Psoas muscle (tissue), 7 donors: ENCODE measurements at regions not wholly inside any gene's neighbourhood (a gene's known extent, or its start where the extent isn't known, plus 50 kb on each side); places are given as distances from the start of the nearest gene placed in this dataset.

ENCODE experiments used
- ATAC-seq, 4 donors: fragments of 200-7000 bp; cut with Tn5 transposase; one replicate each; pipeline ENCODE4 v1.9.1; 2020; ENCODE audit warnings: moderate library complexity in 3 of 4, mild to moderate bottlenecking in 2 of 4
- DNase-seq, 2 donors: peaks; one replicate each; pipeline ENCODE4 v3.0.0-alpha.2; 2020
- H3K27ac ChIP-seq: fragments of 200-600 bp; one replicate; pipeline ENCODE4 v1.8.0; 2022
- H3K27me3 ChIP-seq, 3 donors: fragments of 200-600 bp in 1 of 3; one replicate each; pipeline versions ENCODE4 v1.6.1 to v1.8.0; 2013 to 2022; ENCODE audit warnings: low read length in 2 of 3, mild to moderate bottlenecking in 2 of 3, moderate library complexity in 1 of 3; ENCODE audit not compliant: insufficient read depth in 3 of 3
- H3K36me3 ChIP-seq, 2 donors: fragments of 200-600 bp in 1 of 2; one replicate each; pipeline versions ENCODE4 v1.6.1 to v1.8.0; 2013 to 2022; ENCODE audit warnings: low read depth in 1 of 2, mild to moderate bottlenecking in 1 of 2, moderate library complexity in 1 of 2; ENCODE audit not compliant: insufficient read depth in 1 of 2
- H3K4me1 ChIP-seq: fragments of 200-600 bp; one replicate; pipeline ENCODE4 v1.8.0; 2022
- H3K4me3 ChIP-seq: fragments of 200-600 bp; one replicate; pipeline ENCODE4 v1.8.0; 2022; ENCODE audit warnings: mild to moderate bottlenecking
- H3K9me3 ChIP-seq: fragments of 200-600 bp; one replicate; pipeline ENCODE4 v1.8.0; 2022
- CTCF ChIP-seq: fragments of 200-600 bp; IDR thresholded peaks from one replicate; pipeline ENCODE4 v1.8.0; 2022; ENCODE audit warnings: antibody characterized with exemption
- WGBS, 3 donors: extraction: QIAGEN DNeasy Blood & Tissue Kit; methylation state at CpG; one replicate each; pipeline versions ENCODE4 v1.1.6 to v1.1.7; 2013; 5-methylcytosine and 5-hydroxymethylcytosine counted together
- intact Hi-C, 2 donors: fragments of 100-400 bp; cut with DNase I; formaldehyde crosslinking; loops; one replicate each; pipeline versions ENCODE4 v1.11.0 to v1.14.2; 2022
- donor health status: healthy with polysubstance abuse.
- donor health status: DM: no; HTN: no; CAD: no; lungs with moderate emphysema.
- donor health status: Bipolar disorder and iron deficiency.
- donor health status: healthy.
- donor health status: DM: yes; HTN: yes; CAD: no.
- donor health status: DM: no; HTN: no; CAD: no.
- donor health status: DM: yes; HTN: yes; CAD: no.

GRCh38 chr2:153197402-153198386 is 280.9 kb downstream of the RPRM start:
- 77 to 82% (median 78%) methylated on average over 10 to 11 of the region's 11 CpGs for WGBS, 3 donors
- intact Hi-C loops: no loop called here
- Histone ChIP-seq H3K4me1 (no peaks in the 10 kb centered on the region), H3K27me3 (no peaks in the 10 kb centered on the region), H3K27ac (no peak overlapping the region), H3K9me3 (peaks cover 6% of the 10 kb centered on the region), H3K4me3 (no peak overlapping the region), H3K36me3 (no peaks in the 10 kb centered on the region)
- DNase-seq (no peak), ATAC-seq (no peak)
- no peak for TF ChIP-seq CTCF

- Histone ChIP-seq H3K27ac (no peak overlapping the region), H3K36me3 (no peaks in the 10 kb centered on the region), H3K27me3 (no peaks in the 10 kb centered on the region), H3K9me3 (peaks cover 6% of the 10 kb centered on the region), H3K4me1 (no peaks in the 10 kb centered on the region), H3K4me3 (no peak overlapping the region)
- intact Hi-C loops: no loop called here
- DNase-seq: no peak
- ATAC-seq: no peak
- no peak for TF ChIP-seq CTCF
- 76 to 79% (median 78%) methylated on average over 8 of the region's 8 CpGs for WGBS, 3 donors
Observed at GRCh38 chr2:153196378-153197058, 282.0 kb downstream of the RPRM start.

- 85 to 87% (median 86%) methylated on average over 2 of the region's 2 CpGs for WGBS, 3 donors
- no peak for DNase-seq
- intact Hi-C loops: no loop called here
- Histone ChIP-seq H3K4me3 (no peak overlapping the region), H3K27ac (no peak overlapping the region), H3K4me1 (no peaks in the 10 kb centered on the region), H3K27me3 (no peaks in the 10 kb centered on the region), H3K36me3 (no peaks in the 10 kb centered on the region), H3K9me3 (peaks cover 6% of the 10 kb centered on the region)
- no peak for TF ChIP-seq CTCF
- no peak for ATAC-seq
Observed at GRCh38 chr2:153195342-153195741, 283.2 kb downstream of the RPRM start.

- Histone ChIP-seq H3K9me3 (peaks cover 6% of the 10 kb centered on the region), H3K36me3 (no peaks in the 10 kb centered on the region), H3K27me3 (no peaks in the 10 kb centered on the region), H3K27ac (no peak overlapping the region), H3K4me1 (no peaks in the 10 kb centered on the region), H3K4me3 (no peak overlapping the region)
- ATAC-seq: no peak
- TF ChIP-seq CTCF: no peak
- WGBS, 3 donors: 82 to 93% (median 89%) methylated on average over 3 of the region's 3 CpGs
- intact Hi-C loops: no loop called here
- DNase-seq: no peak
Observed at GRCh38 chr2:153189091-153189888, 289.3 kb downstream of the RPRM start.
